GM13976 (cell line): ENCODE measurements at regions not wholly inside any gene's neighbourhood (a gene's known extent, or its start where the extent isn't known, plus 50 kb on each side); places are given as distances from the start of the nearest gene placed in this dataset.

Experiments
- DNase-seq: peaks from one replicate; pipeline ENCODE4 v3.0.0; 2012; ENCODE audit warnings: low spot score
- CTCF ChIP-seq: IDR thresholded peaks from 2 replicates; pipeline ENCODE4 v1.5.1; 2012; ENCODE audit warnings: borderline replicate concordance, mild to moderate bottlenecking; ENCODE audit not compliant: insufficient read depth; ENCODE audit errors: extremely low read depth, missing control alignments, control extremely low read depth
- in situ Hi-C: fragments of 300-500 bp; cut with MboI; formaldehyde crosslinking; loops from one replicate; pipeline ENCODE4 v1.12.0; 2022; ENCODE audit warnings: low sequenced_read_pairs, mixed read lengths, inconsistent platforms; ENCODE audit not compliant: unreplicated experiment

- no peak for DNase-seq
- in situ Hi-C loops, result no loop called here
- TF ChIP-seq CTCF, result no peak
Observed at GRCh38 chr4:126812076-126812475, 820.7 kb upstream of the INTU start.

GRCh38 chr4:126820631-126821030 is 812.1 kb upstream of the INTU start:
- in situ Hi-C loops, result no loop called here
- TF ChIP-seq CTCF, result no peak
- DNase-seq, result no peak

- DNase-seq, result no peak
- TF ChIP-seq CTCF, result no peak
- in situ Hi-C loops, result no loop called here
Observed at GRCh38 chr4:126821152-126821551, 811.6 kb upstream of the INTU start.

GRCh38 chr4:126825083-126825482 is 807.7 kb upstream of the INTU start:
- DNase-seq, result no peak
- no peak for TF ChIP-seq CTCF
- in situ Hi-C loops, result no loop called here

- in situ Hi-C loops, result no loop called here
- TF ChIP-seq CTCF, result no peak
Observed at GRCh38 chr4:126827669-126828068, 805.1 kb upstream of the INTU start.

GRCh38 chr4:126834854-126835253 is 797.9 kb upstream of the INTU start:
- TF ChIP-seq CTCF, result no peak
- in situ Hi-C loops, result no loop called here
- DNase-seq, result no peak

More at GRCh38 chr4:126827669-126828068, 805.1 kb upstream of the INTU start:
- DNase-seq, result no peak
